ENCODE measurements at regions not wholly inside any gene's neighbourhood (a gene's known extent, or its start where the extent isn't known, plus 50 kb on each side); places are given as distances from the start of the nearest gene placed in this dataset.

DNA sequence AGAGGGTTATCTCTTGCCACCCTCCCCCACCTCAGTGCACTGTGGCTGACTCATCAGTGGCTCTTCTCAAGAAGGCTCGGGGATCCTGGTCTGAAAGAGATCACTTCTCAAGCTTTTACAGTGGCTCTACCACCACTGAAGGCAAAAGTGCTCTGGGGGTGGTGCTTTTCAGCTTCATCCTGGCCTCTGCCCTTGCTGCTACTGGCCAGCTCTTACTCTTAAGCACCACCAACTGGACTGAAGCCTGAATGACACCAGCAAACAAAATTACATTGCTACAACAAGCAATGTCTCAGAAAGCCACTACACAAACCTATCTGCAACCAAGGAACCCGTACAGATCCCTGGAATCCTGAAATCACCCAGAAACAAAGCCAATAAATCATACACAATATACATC lies 402.1 kb downstream of the EPHA7 start:
- TF ChIP-seq, protein P1, sequence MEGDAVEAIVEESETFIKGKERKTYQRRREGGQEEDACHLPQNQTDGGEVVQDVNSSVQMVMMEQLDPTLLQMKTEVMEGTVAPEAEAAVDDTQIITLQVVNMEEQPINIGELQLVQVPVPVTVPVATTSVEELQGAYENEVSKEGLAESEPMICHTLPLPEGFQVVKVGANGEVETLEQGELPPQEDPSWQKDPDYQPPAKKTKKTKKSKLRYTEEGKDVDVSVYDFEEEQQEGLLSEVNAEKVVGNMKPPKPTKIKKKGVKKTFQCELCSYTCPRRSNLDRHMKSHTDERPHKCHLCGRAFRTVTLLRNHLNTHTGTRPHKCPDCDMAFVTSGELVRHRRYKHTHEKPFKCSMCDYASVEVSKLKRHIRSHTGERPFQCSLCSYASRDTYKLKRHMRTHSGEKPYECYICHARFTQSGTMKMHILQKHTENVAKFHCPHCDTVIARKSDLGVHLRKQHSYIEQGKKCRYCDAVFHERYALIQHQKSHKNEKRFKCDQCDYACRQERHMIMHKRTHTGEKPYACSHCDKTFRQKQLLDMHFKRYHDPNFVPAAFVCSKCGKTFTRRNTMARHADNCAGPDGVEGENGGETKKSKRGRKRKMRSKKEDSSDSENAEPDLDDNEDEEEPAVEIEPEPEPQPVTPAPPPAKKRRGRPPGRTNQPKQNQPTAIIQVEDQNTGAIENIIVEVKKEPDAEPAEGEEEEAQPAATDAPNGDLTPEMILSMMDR (IDR thresholded peaks at IDR 0.05; ENCODE audit: extremely low read depth, missing control alignments), result no peak
- no peak for DNase-seq (ENCODE audit: low spot score)

- DNase-seq (ENCODE audit: low spot score), result no peak
- TF ChIP-seq, protein P1 (IDR thresholded peaks at IDR 0.05; ENCODE audit: extremely low read depth, missing control alignments), result no peak
Observed at GRCh38 chr6:93013054-93013453, 406.3 kb downstream of the EPHA7 start.

- no peak for DNase-seq (ENCODE audit: low spot score)
- TF ChIP-seq, protein P1 (IDR thresholded peaks at IDR 0.05; ENCODE audit: extremely low read depth, missing control alignments), result no peak
Observed at GRCh38 chr6:93008375-93008774, 411.0 kb downstream of the EPHA7 start.

DNA sequence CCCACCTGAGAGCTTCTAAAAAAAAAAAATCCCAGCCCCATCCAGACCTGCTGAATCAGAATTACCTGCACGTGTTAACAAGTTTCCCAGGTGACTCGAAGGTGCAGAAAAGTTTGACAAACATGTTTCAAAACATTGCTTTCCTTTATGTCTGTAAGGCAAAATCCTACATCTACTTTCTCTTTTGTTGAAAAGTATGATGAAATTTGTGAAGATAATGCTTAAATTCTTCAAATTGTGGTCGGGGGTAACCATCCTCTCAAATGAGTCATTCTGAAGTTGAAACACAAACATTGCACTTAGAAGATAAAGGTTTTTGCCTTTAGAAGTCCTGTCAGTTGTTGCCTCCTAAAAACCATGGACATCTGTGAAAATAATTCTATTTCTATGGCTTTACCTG lies 429.7 kb downstream of the EPHA7 start:
- DNase-seq (ENCODE audit: low spot score), result no peak
- TF ChIP-seq, protein P1 (IDR thresholded peaks at IDR 0.05; ENCODE audit: extremely low read depth, missing control alignments), result no peak

- no peak for DNase-seq (ENCODE audit: low spot score)
- TF ChIP-seq, protein P1 (IDR thresholded peaks at IDR 0.05; ENCODE audit: extremely low read depth, missing control alignments), result no peak
Observed at GRCh38 chr6:92979281-92979680, 440.1 kb downstream of the EPHA7 start.

DNA sequence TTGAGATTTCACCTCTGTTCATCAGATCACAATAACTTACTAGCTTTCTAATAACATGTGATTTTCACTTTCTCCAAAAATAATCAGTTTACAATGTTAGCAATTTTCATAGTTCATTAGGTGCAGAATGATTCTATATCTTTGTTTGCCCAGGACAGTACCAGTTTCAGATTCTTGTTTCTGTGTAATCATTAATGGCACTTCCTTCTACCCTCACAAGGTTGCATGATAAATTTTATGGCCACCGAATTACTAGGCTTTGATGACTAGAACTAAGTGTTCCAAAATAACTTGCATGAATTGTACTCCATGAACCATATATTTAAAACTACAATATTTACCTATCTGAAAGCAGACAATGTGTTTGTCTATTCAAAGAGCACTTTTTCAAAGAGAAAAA lies 442.3 kb downstream of the EPHA7 start:
- no peak for DNase-seq (ENCODE audit: low spot score)
- TF ChIP-seq, protein P1 (IDR thresholded peaks at IDR 0.05; ENCODE audit: extremely low read depth, missing control alignments), result no peak

GRCh38 chr6:92967362-92967761 lies 452.0 kb downstream of the EPHA7 start:
- no peak for DNase-seq (ENCODE audit: low spot score)
- TF ChIP-seq, protein P1 (IDR thresholded peaks at IDR 0.05; ENCODE audit: extremely low read depth, missing control alignments), result no peak

Data from GM20000 (cell line).